DND-41 (cell line): ENCODE measurements at regions not wholly inside any gene's neighbourhood (a gene's known extent, or its start where the extent isn't known, plus 50 kb on each side); places are given as distances from the start of the nearest gene placed in this dataset.
"Not testable (repeated sequence)": the region's sequence is repeated elsewhere in the genome, so short reads cannot be mapped to it uniquely, and the experiment has no call there.

Source experiments
- ATAC-seq: fragments of 200-7000 bp; cut with Tn5 transposase; 3 replicates; pipeline ENCODE4 v1.9.1; 2021; ENCODE audit warnings: low read depth; ENCODE audit not compliant: insufficient read depth
- DNase-seq: peaks from one replicate; pipeline ENCODE4 v3.0.0-alpha.2; 2020
- H2AFZ ChIP-seq: 2 replicates; pipeline ENCODE4 v1.6.0; 2012; ENCODE audit warnings: low read depth, low read length
- H3K27ac ChIP-seq: 2 replicates; pipeline ENCODE4 v1.5.1; 2012; ENCODE audit warnings: low read length, inconsistent platforms
- H3K27me3 ChIP-seq: fragments of 200-600 bp; sonication (generic); 2 replicates; pipeline ENCODE4 v1.6.0; 2012; ENCODE audit warnings: low read length, mild to moderate bottlenecking, inconsistent platforms; ENCODE audit not compliant: insufficient read depth, poor library complexity
- H3K36me3 ChIP-seq: 2 replicates; pipeline ENCODE4 v1.5.1; 2012; ENCODE audit warnings: low read length, inconsistent platforms; ENCODE audit not compliant: insufficient read depth
- H3K4me1 ChIP-seq: 2 replicates; pipeline ENCODE4 v1.5.1; 2012; ENCODE audit warnings: mild to moderate bottlenecking, low read length; ENCODE audit not compliant: insufficient read depth
- H3K4me2 ChIP-seq: 2 replicates; pipeline ENCODE4 v1.6.0; 2012; ENCODE audit warnings: mild to moderate bottlenecking, moderate library complexity, low read length, inconsistent platforms; ENCODE audit not compliant: insufficient read depth
- H3K4me3 ChIP-seq, 2 experiments: fragments of 200-600 bp in 1 of 2; shearing (Covaris generic) in 1 of 2; 2 replicates each; pipeline ENCODE4 v1.5.1; 2012 to 2016; ENCODE audit warnings: inconsistent platforms in 2 of 2, low read length in 2 of 2, mild to moderate bottlenecking in 2 of 2, low read depth in 1 of 2, moderate library complexity in 1 of 2
- H3K79me2 ChIP-seq: 2 replicates; pipeline ENCODE4 v1.6.0; 2012; ENCODE audit warnings: low read length, inconsistent platforms; ENCODE audit not compliant: insufficient read depth
- H3K9ac ChIP-seq: 2 replicates; pipeline ENCODE4 v1.6.0; 2012; ENCODE audit warnings: low read depth, mild to moderate bottlenecking, inconsistent platforms, low read length, moderate library complexity
- H3K9me3 ChIP-seq: 2 replicates; pipeline ENCODE4 v1.5.1; 2012; ENCODE audit warnings: low read length, moderate library complexity, mild to moderate bottlenecking, inconsistent platforms; ENCODE audit not compliant: insufficient read depth, severe bottlenecking
- H4K20me1 ChIP-seq: 2 replicates; pipeline ENCODE4 v1.6.0; 2012; ENCODE audit warnings: low read length; ENCODE audit not compliant: insufficient read depth
- EZH2 ChIP-seq: IDR thresholded peaks from 3 replicates; pipeline ENCODE4 v1.6.1; 2012; ENCODE audit warnings: borderline replicate concordance, low read depth, mild to moderate bottlenecking, moderate library complexity, low read length, inconsistent platforms; ENCODE audit not compliant: severe bottlenecking
- TF ChIP-seq, protein P1 (sequence below): IDR thresholded peaks from 2 replicates; pipeline ENCODE4 v1.5.1; 2012; ENCODE audit warnings: borderline replicate concordance, low read length, moderate library complexity, mild to moderate bottlenecking; ENCODE audit not compliant: poor library complexity, severe bottlenecking; ENCODE audit errors: extremely low read depth

DNA sequence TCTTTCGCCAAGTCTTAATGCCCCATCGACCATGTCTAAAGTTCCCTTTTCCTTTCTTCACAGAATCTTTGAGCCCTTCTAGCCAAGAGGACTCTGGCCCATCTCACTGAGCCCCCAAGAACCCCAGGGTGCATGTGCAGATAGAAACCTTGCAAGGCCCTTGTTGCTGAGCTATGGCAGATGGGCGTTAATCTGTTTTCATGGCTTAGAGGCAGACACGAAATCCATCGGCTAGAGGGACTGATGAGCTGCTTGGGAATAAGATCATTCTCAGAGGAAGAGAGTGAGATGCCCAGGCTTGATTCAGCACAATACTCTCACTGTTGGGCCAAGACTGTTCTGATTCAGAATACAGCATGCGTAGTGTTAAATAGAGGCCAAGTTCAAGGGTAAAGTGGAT lies 262.5 kb upstream of the C9orf72 start:
- H3K27ac ChIP-seq: no peak overlapping the region

DNA sequence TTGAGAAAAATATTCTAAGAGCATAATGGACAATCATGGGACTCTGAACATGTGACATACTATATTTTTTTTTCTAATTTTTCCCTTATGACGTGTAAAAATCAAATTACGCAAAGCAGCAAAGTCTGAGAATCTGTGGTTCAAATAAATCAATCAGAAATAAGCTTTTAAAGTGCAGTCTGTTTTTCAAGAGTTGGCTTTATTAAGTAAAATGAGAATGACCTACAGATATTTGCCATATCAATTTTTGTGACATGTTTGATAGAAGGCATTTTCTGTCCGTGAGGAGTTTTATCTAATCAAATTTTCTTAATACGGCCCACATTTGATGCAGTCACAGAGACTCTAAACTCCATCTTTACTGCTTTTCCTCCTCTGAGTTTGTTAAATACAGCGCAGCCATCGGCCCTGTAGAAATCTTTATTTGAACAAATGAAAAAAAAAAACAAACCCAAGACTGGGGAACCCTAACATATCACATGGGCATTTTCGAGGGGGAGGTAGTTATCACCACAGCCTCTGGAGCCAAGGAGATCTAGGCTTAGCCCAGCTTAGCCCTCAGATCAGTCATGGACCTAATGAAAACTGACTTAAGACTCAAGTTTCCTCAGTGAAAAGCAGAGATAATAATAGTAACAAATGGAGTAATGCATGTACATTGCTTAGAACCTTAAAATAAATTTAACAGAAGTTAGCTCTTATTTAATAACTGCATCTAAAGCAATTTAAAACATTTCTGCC lies 263.6 kb upstream of the C9orf72 start:
- Histone ChIP-seq H3K9me3 (no peaks in the 10 kb centered on the region), H3K27me3 (no peaks in the 10 kb centered on the region), H3K27ac (no peak overlapping the region), H2AFZ (no peak overlapping the region), H3K4me1 (no peaks in the 10 kb centered on the region), H3K4me2 (no peak overlapping the region), H3K4me3 (no peak overlapping the region), H3K36me3 (no peaks in the 10 kb centered on the region), H4K20me1 (no peaks in the 10 kb centered on the region), H3K9ac (no peak overlapping the region), H3K79me2 (no peaks in the 10 kb centered on the region)
- ATAC-seq (no peak), DNase-seq (no peak)
- TF ChIP-seq, protein P1, sequence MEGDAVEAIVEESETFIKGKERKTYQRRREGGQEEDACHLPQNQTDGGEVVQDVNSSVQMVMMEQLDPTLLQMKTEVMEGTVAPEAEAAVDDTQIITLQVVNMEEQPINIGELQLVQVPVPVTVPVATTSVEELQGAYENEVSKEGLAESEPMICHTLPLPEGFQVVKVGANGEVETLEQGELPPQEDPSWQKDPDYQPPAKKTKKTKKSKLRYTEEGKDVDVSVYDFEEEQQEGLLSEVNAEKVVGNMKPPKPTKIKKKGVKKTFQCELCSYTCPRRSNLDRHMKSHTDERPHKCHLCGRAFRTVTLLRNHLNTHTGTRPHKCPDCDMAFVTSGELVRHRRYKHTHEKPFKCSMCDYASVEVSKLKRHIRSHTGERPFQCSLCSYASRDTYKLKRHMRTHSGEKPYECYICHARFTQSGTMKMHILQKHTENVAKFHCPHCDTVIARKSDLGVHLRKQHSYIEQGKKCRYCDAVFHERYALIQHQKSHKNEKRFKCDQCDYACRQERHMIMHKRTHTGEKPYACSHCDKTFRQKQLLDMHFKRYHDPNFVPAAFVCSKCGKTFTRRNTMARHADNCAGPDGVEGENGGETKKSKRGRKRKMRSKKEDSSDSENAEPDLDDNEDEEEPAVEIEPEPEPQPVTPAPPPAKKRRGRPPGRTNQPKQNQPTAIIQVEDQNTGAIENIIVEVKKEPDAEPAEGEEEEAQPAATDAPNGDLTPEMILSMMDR: no peak
- no peak for TF ChIP-seq EZH2

More for the DNA sequence above, 262.5 kb upstream of the C9orf72 start:
- Histone ChIP-seq H3K4me2 (no peak overlapping the region), H3K9me3 (no peaks in the 10 kb centered on the region), H2AFZ (no peak overlapping the region), H3K4me1 (no peaks in the 10 kb centered on the region), H3K36me3 (no peaks in the 10 kb centered on the region), H3K9ac (no peak overlapping the region), H3K4me3 (no peak overlapping the region), H3K27me3 (no peaks in the 10 kb centered on the region), H3K79me2 (no peaks in the 10 kb centered on the region), H4K20me1 (no peaks in the 10 kb centered on the region)
- TF ChIP-seq EZH2: no peak
- TF ChIP-seq, protein P1: no peak
- ATAC-seq (no peak), DNase-seq (no peak)

DNA sequence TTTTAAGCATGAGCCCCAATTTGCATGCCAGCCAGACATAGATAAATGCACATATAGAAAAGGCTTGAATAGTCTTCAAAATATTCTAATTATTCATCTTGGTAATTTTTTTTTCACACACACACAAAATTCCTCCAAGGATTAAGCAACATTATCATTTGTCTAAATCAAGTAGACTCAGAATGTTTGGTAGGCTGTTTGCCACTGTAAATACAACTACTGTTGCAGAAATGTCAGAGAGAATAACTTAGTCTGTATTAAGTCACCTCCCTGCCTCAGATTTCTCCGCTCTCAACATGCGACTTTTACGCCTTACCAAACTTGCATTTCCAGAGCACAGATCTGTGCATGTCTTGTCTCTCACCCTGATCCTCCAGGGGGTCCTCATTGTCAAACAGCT lies 265.6 kb upstream of the C9orf72 start:
- no peaks in the 10 kb centered on the region for H3K36me3 ChIP-seq
- H3K9ac ChIP-seq: no peak overlapping the region
- no peak overlapping the region for H3K4me3 ChIP-seq
- no peaks in the 10 kb centered on the region for H3K9me3 ChIP-seq
- ATAC-seq (no peak), DNase-seq (no peak)
- no peaks in the 10 kb centered on the region for H3K4me1 ChIP-seq
- H3K4me2 ChIP-seq: no peak overlapping the region
- no peaks in the 10 kb centered on the region for H3K79me2 ChIP-seq
- no peaks in the 10 kb centered on the region for H4K20me1 ChIP-seq
- no peak for TF ChIP-seq EZH2
- TF ChIP-seq, protein P1: no peak
- no peak overlapping the region for H2AFZ ChIP-seq
- H3K27ac ChIP-seq: no peak overlapping the region
- no peaks in the 10 kb centered on the region for H3K27me3 ChIP-seq

DNA sequence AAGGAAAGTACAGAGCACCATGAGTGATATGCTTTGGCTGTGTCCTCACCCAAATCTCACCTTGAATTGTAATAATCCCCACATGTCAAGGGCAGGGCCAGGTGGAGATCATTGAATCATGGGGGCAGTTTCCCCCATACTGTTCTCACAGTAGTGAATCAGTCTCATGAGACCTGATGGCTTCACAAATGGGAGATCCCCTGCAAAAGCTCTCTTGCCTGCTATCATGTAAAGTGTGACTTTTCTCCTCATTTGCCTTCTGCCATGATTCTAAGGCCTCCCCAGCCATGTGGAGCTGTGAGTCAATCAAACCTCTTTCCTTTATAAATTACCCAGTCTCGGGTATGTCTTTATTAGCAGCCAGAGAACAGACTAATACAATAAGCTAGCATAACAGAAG lies 266.5 kb upstream of the C9orf72 start:
- H3K9ac ChIP-seq, H3K36me3 ChIP-seq, H3K9me3 ChIP-seq, H3K4me2 ChIP-seq, ATAC-seq, H3K27me3 ChIP-seq, H2AFZ ChIP-seq, DNase-seq, H3K4me3 ChIP-seq, H3K4me1 ChIP-seq, H3K79me2 ChIP-seq, H4K20me1 ChIP-seq, H3K27ac ChIP-seq: not testable (repeated sequence)
